IMR-90 (cell line): ENCODE measurements at regions not wholly inside any gene's neighbourhood (a gene's known extent, or its start where the extent isn't known, plus 50 kb on each side); places are given as distances from the start of the nearest gene placed in this dataset.

Experiments
- ATAC-seq: fragments of 200-7000 bp; cut with Tn5 transposase; 2 replicates; pipeline ENCODE4 v1.9.1; 2020; ENCODE audit warnings: low read depth, mild to moderate bottlenecking, moderate library complexity
- BruUV-seq: library from RNA; stranded (reverse); fragments of 400-500 nt; replicated peaks from 2 replicates; lab custom pipeline; 2021; lab: Mats Ljungman, UMichigan
- CTCF ChIA-PET: fragments of 300-600 bp; formaldehyde crosslinking; extraction: SDS; loops from one replicate; lab custom pipeline; 2021; ENCODE audit warnings: antibody characterized with exemption; lab: Yijun Ruan, JAX
- POLR2A ChIA-PET: fragments of 300-600 bp; sonication (Branson Sonifier 250); formaldehyde crosslinking; loops from one replicate; lab custom pipeline; 2022; ENCODE audit warnings: antibody characterized with exemption; ENCODE audit not compliant: unreplicated experiment; lab: Charles Lee
- DNase-seq: peaks from one replicate; pipeline ENCODE4 v3.0.0; 2013
- H2AFZ ChIP-seq: replicated peaks from 2 replicates; pipeline ENCODE3; 2013; ENCODE audit warnings: low read length, mild to moderate bottlenecking; ENCODE audit not compliant: poor library complexity
- H2AK5ac ChIP-seq: 2 replicates; pipeline ENCODE4 v1.6.1; 2013; ENCODE audit warnings: low read depth, low read length, inconsistent platforms
- H2AK9ac ChIP-seq: replicated peaks from 2 replicates; pipeline ENCODE3; 2013; ENCODE audit warnings: mild to moderate bottlenecking, low read depth, low read length, moderate library complexity; ENCODE audit not compliant: poor library complexity
- H2BK120ac ChIP-seq: 2 replicates; pipeline ENCODE4 v1.6.1; 2013; ENCODE audit warnings: low read depth, low read length, inconsistent platforms
- H2BK15ac ChIP-seq: 3 replicates; pipeline ENCODE4 v1.6.1; 2013; ENCODE audit warnings: low read depth, low read length, inconsistent platforms
- H2BK20ac ChIP-seq: 2 replicates; pipeline ENCODE4 v1.6.1; 2013; ENCODE audit warnings: low read depth, mild to moderate bottlenecking, inconsistent platforms, low read length, moderate library complexity
- H2BK5ac ChIP-seq: 2 replicates; pipeline ENCODE4 v1.6.1; 2013; ENCODE audit warnings: mild to moderate bottlenecking, low read depth, low read length, inconsistent platforms; ENCODE audit not compliant: poor library complexity, severe bottlenecking
- H3K14ac ChIP-seq: replicated peaks from 2 replicates; pipeline ENCODE4 v1.6.1; 2013; ENCODE audit warnings: low read depth, low read length, inconsistent platforms
- H3K18ac ChIP-seq: 2 replicates; pipeline ENCODE4 v1.6.1; 2013; ENCODE audit warnings: low read depth, low read length, control low read depth
- H3K23ac ChIP-seq: 2 replicates; pipeline ENCODE4 v1.6.1; 2013; ENCODE audit warnings: low read depth, low read length, inconsistent platforms
- H3K27ac ChIP-seq: 2 replicates; pipeline ENCODE4 v1.5.1; 2013; ENCODE audit warnings: mild to moderate bottlenecking, control low read depth, low read length; ENCODE audit not compliant: insufficient read depth
- H3K27me3 ChIP-seq: 2 replicates; pipeline ENCODE4 v1.6.1; 2013; ENCODE audit warnings: low read length; ENCODE audit not compliant: control insufficient read depth, insufficient read depth
- H3K36me3 ChIP-seq: 2 replicates; pipeline ENCODE4 v1.6.1; 2013; ENCODE audit warnings: low read length, mixed read lengths; ENCODE audit not compliant: control insufficient read depth, insufficient read depth
- H3K4ac ChIP-seq: 2 replicates; pipeline ENCODE4 v1.6.1; 2013; ENCODE audit warnings: low read depth, low read length, inconsistent platforms
- H3K4me1 ChIP-seq: 2 replicates; pipeline ENCODE4 v1.6.1; 2013; ENCODE audit warnings: low read length, mixed read lengths; ENCODE audit not compliant: control insufficient read depth, insufficient read depth
- H3K4me2 ChIP-seq: 2 replicates; pipeline ENCODE4 v1.6.1; 2013; ENCODE audit warnings: low read depth, mild to moderate bottlenecking, control low read depth, low read length, moderate library complexity
- H3K4me3 ChIP-seq: 2 replicates; pipeline ENCODE4 v1.5.1; 2013; ENCODE audit warnings: low read depth, mild to moderate bottlenecking, control low read depth, low read length, moderate library complexity; ENCODE audit not compliant: insufficient read depth
- H3K56ac ChIP-seq: 2 replicates; pipeline ENCODE4 v1.6.1; 2013; ENCODE audit warnings: low read length, inconsistent platforms; ENCODE audit not compliant: insufficient read depth; ENCODE audit errors: extremely low read depth
- H3K79me1 ChIP-seq, 2 experiments: 2 replicates each; pipeline ENCODE4 v1.6.1; 2013; ENCODE audit warnings: low read length in 2 of 2, inconsistent platforms in 1 of 2, low read depth in 1 of 2
- H3K9ac ChIP-seq: 2 replicates; pipeline ENCODE4 v1.6.1; 2013; ENCODE audit warnings: low read depth, low read length, control low read depth
- H3K9me1 ChIP-seq: 2 replicates; pipeline ENCODE4 v1.6.1; 2013; ENCODE audit warnings: low read length, inconsistent platforms; ENCODE audit not compliant: insufficient read depth
- H3K9me3 ChIP-seq: 2 replicates; pipeline ENCODE4 v1.6.1; 2013; ENCODE audit warnings: low read length; ENCODE audit not compliant: control insufficient read depth, insufficient read depth
- H4K20me1 ChIP-seq: 2 replicates; pipeline ENCODE4 v1.6.1; 2013; ENCODE audit warnings: low read length, inconsistent platforms; ENCODE audit not compliant: insufficient read depth
- H4K5ac ChIP-seq: 2 replicates; pipeline ENCODE4 v1.6.1; 2013; ENCODE audit warnings: mild to moderate bottlenecking, low read depth, low read length, control low read depth
- H4K8ac ChIP-seq, 2 experiments: 2 replicates each; pipeline ENCODE4 v1.6.1; 2013; ENCODE audit warnings: low read depth in 2 of 2, low read length in 2 of 2, control low read depth in 1 of 2, inconsistent platforms in 1 of 2
- H4K91ac ChIP-seq: 2 replicates; pipeline ENCODE4 v1.6.1; 2013; ENCODE audit warnings: low read depth, low read length, inconsistent platforms; ENCODE audit not compliant: insufficient read depth
- BHLHE40 ChIP-seq: fragments of 150-350 bp; IDR thresholded peaks from 2 replicates; pipeline ENCODE4 v1.6.1; 2016; ENCODE audit warnings: mild to moderate bottlenecking, low read depth, low read length
- CEBPB ChIP-seq: IDR thresholded peaks from 2 replicates; pipeline ENCODE4 v1.6.1; 2012; ENCODE audit warnings: low read depth, low read length, improper control_type of control experiment
- CHD1 ChIP-seq: IDR thresholded peaks from 2 replicates; pipeline ENCODE4 v1.6.1; 2012; ENCODE audit warnings: low read depth, low read length, improper control_type of control experiment
- FOS ChIP-seq: fragments of 150-350 bp; IDR thresholded peaks from 2 replicates; pipeline ENCODE4 v1.6.1; 2016; ENCODE audit warnings: low read depth, low read length
- MAFK ChIP-seq: IDR thresholded peaks from 2 replicates; pipeline ENCODE4 v1.6.1; 2012; ENCODE audit warnings: low read depth, low read length, improper control_type of control experiment
- MAZ ChIP-seq: IDR thresholded peaks from 2 replicates; pipeline ENCODE4 v1.6.1; 2012; ENCODE audit warnings: low read depth, mild to moderate bottlenecking, low read length, improper control_type of control experiment, moderate library complexity, borderline replicate concordance
- MXI1 ChIP-seq: IDR thresholded peaks from 2 replicates; pipeline ENCODE4 v1.6.1; 2012; ENCODE audit warnings: low read depth, mild to moderate bottlenecking, low read length, moderate library complexity, borderline replicate concordance
- NFE2L2 ChIP-seq: fragments of 150-350 bp; IDR thresholded peaks from 2 replicates; pipeline ENCODE4 v1.6.1; 2016; ENCODE audit warnings: low read depth, mild to moderate bottlenecking, low read length
- POLR2A ChIP-seq: IDR thresholded peaks from 2 replicates; pipeline ENCODE4 v1.6.1; 2012; ENCODE audit warnings: mild to moderate bottlenecking, low read depth, low read length
- RAD21 ChIP-seq: IDR thresholded peaks from 2 replicates; pipeline ENCODE4 v1.6.1; 2012; ENCODE audit warnings: low read length, improper control_type of control experiment
- RCOR1 ChIP-seq: IDR thresholded peaks from 2 replicates; pipeline ENCODE4 v1.6.1; 2012; ENCODE audit warnings: mild to moderate bottlenecking, low read length, improper control_type of control experiment; ENCODE audit not compliant: insufficient replicate concordance
- RFX5 ChIP-seq: IDR thresholded peaks from 2 replicates; pipeline ENCODE4 v1.8.0; 2012; ENCODE audit warnings: low read depth, mild to moderate bottlenecking, low read length, moderate library complexity
- SMC3 ChIP-seq: fragments of 150-350 bp; IDR thresholded peaks from 2 replicates; pipeline ENCODE4 v1.6.1; 2016; ENCODE audit warnings: low read depth, mild to moderate bottlenecking, antibody characterized with exemption, low read length, moderate library complexity
- USF2 ChIP-seq: fragments of 150-350 bp; IDR thresholded peaks from 2 replicates; pipeline ENCODE4 v1.6.1; 2017; ENCODE audit warnings: mild to moderate bottlenecking, antibody characterized with exemption, low read length, low read depth
- WGBS, 2 experiments: methylation state at CpG; one replicate each; pipeline versions ENCODE4 v1.1.5 to v1.1.7; 2013; ENCODE audit warnings: missing lambda C conversion rate in 2 of 2; ENCODE audit not compliant: insufficient read length in 1 of 2; ENCODE audit errors: extremely low coverage in 2 of 2; 5-methylcytosine and 5-hydroxymethylcytosine counted together
- dilution Hi-C: fragments of 300-500 bp; cut with HindIII; formaldehyde crosslinking; loops from one replicate; pipeline ENCODE4 v1.14.3; 2018; ENCODE audit warnings: low sequenced_read_pairs; ENCODE audit not compliant: unreplicated experiment
- in situ Hi-C: fragments of 300-500 bp; cut with MboI; formaldehyde crosslinking; loops from 3 replicates; pipeline ENCODE4 v1.14.3; 2019; ENCODE audit warnings: low sequenced_read_pairs, inconsistent platforms, mixed read lengths
- intact Hi-C: fragments of 100-400 bp; cut with micrococcal nuclease; formaldehyde crosslinking; loops from 2 replicates; pipeline ENCODE4 v1.10.0; 2022
- TF ChIP-seq, protein P1 (sequence below): fragments of 150-350 bp; IDR thresholded peaks from 2 replicates; pipeline ENCODE4 v1.6.1; 2016; ENCODE audit warnings: low read depth, mild to moderate bottlenecking, low read length, moderate library complexity, borderline replicate concordance
- TF ChIP-seq, protein P2 (sequence below): conservative IDR thresholded peaks from 2 replicates; pipeline ENCODE4 v1.5.1; 2012; ENCODE audit warnings: mild to moderate bottlenecking, low read depth, low read length, improper control_type of control experiment

DNA sequence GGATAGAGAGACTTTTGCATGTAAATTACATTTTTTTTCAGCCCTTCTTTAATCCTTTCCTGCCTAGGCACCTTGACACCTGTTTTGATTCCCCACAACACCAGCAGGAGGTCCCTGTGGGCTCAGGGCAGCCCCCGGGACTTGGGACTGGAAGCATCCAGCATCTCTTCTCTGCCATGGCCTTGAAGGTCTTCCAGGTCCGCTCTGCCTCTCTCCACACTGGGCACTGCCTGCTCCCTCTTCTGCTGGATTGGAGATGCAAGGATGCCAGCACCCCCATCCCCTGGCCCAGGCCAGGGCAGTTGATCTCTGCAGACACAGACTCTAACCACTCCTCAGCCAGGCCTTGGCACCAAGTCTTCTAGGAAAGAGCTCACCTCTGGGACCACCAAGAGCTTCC, 134.5 kb upstream of the C14orf180 start:
- no TSS peak for BruUV-seq
- H3K4ac ChIP-seq: no peak overlapping the region
- no peak overlapping the region for H3K14ac ChIP-seq
- no peak overlapping the region for H3K9ac ChIP-seq
- no peaks in the 10 kb centered on the region for H4K20me1 ChIP-seq
- no peaks in the 10 kb centered on the region for H3K9me1 ChIP-seq
- no peaks in the 10 kb centered on the region for H3K27me3 ChIP-seq
- H2AK9ac ChIP-seq: no peak overlapping the region
- H3K4me2 ChIP-seq: no peak overlapping the region
- H4K91ac ChIP-seq: no peak overlapping the region
- CTCF ChIA-PET: no interaction called here
- dilution Hi-C loops (no loop called here), intact Hi-C loops (no loop called here), in situ Hi-C loops (no loop called here)
- TF ChIP-seq, protein P1, sequence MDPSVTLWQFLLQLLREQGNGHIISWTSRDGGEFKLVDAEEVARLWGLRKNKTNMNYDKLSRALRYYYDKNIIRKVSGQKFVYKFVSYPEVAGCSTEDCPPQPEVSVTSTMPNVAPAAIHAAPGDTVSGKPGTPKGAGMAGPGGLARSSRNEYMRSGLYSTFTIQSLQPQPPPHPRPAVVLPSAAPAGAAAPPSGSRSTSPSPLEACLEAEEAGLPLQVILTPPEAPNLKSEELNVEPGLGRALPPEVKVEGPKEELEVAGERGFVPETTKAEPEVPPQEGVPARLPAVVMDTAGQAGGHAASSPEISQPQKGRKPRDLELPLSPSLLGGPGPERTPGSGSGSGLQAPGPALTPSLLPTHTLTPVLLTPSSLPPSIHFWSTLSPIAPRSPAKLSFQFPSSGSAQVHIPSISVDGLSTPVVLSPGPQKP: no peak
- no peak for TF ChIP-seq CEBPB
- no peak for TF ChIP-seq FOS
- no peak for TF ChIP-seq USF2
- TF ChIP-seq NFE2L2: no peak
- no peak for TF ChIP-seq MXI1
- no peak for TF ChIP-seq MAZ
- TF ChIP-seq, protein P2, sequence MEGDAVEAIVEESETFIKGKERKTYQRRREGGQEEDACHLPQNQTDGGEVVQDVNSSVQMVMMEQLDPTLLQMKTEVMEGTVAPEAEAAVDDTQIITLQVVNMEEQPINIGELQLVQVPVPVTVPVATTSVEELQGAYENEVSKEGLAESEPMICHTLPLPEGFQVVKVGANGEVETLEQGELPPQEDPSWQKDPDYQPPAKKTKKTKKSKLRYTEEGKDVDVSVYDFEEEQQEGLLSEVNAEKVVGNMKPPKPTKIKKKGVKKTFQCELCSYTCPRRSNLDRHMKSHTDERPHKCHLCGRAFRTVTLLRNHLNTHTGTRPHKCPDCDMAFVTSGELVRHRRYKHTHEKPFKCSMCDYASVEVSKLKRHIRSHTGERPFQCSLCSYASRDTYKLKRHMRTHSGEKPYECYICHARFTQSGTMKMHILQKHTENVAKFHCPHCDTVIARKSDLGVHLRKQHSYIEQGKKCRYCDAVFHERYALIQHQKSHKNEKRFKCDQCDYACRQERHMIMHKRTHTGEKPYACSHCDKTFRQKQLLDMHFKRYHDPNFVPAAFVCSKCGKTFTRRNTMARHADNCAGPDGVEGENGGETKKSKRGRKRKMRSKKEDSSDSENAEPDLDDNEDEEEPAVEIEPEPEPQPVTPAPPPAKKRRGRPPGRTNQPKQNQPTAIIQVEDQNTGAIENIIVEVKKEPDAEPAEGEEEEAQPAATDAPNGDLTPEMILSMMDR: no peak
- TF ChIP-seq RCOR1: no peak
- TF ChIP-seq RFX5: no peak
- TF ChIP-seq MAFK: no peak
- TF ChIP-seq BHLHE40: no peak
- no peak for TF ChIP-seq POLR2A
- no peak for TF ChIP-seq CHD1
- TF ChIP-seq RAD21: no peak
- TF ChIP-seq SMC3: no peak
- POLR2A ChIA-PET: no interaction called here
- WGBS, 2 experiments: no CpG with 5 or more reads among the region's 2 CpGs
- H3K79me1 ChIP-seq: no peaks in the 10 kb centered on the region
- no peak overlapping the region for H3K56ac ChIP-seq
- H3K4me3 ChIP-seq: no peak overlapping the region
- ATAC-seq: no peak
- no peak overlapping the region for H2AK5ac ChIP-seq
- H2BK5ac ChIP-seq: no peak overlapping the region
- H3K27ac ChIP-seq: no peak overlapping the region
- H4K8ac ChIP-seq: no peak overlapping the region
- no peak overlapping the region for H2AFZ ChIP-seq
- H2BK20ac ChIP-seq: no peak overlapping the region
- H3K4me1 ChIP-seq: no peaks in the 10 kb centered on the region
- H2BK120ac ChIP-seq: no peak overlapping the region
- no peak overlapping the region for H4K5ac ChIP-seq
- H3K9me3 ChIP-seq: peaks cover 27% of the 10 kb centered on the region
- no peak overlapping the region for H2BK15ac ChIP-seq
- H3K23ac ChIP-seq: no peak overlapping the region
- no peak overlapping the region for H3K18ac ChIP-seq
- H3K36me3 ChIP-seq: no peaks in the 10 kb centered on the region
- no peak for DNase-seq
